Naive thymus-derived CD4-positive, alpha-beta T cell (primary cell): ENCODE measurements at regions not wholly inside any gene's neighbourhood (a gene's known extent, or its start where the extent isn't known, plus 50 kb on each side); places are given as distances from the start of the nearest gene placed in this dataset.

Experiments
- ATAC-seq: fragments of 150-1000 bp; cut with Tn5 transposase; 2 replicates; pipeline ENCODE4 v1.10.0; 2021; ENCODE audit warnings: mild to moderate bottlenecking, moderate library complexity
- CTCF ChIA-PET: fragments of 350-600 bp; sonication (Branson Sonifier 250); formaldehyde crosslinking; loops from one replicate; lab custom pipeline; 2021; ENCODE audit warnings: antibody characterized with exemption; lab: Charles Lee
- POLR2A ChIA-PET: fragments of 350-600 bp; sonication (Branson Sonifier 250); formaldehyde crosslinking; loops from one replicate; lab custom pipeline; 2021; ENCODE audit warnings: antibody characterized with exemption, inconsistent platforms; lab: Charles Lee
- DNase-seq, 9 donors: peaks; one replicate each; pipeline versions ENCODE4 v3.0.0 to v3.0.0-alpha.2; 2020 to 2022; ENCODE audit warnings: mixed read lengths in 1 of 9
- H3K27ac ChIP-seq: one replicate; pipeline ENCODE4 v1.7.0; 2013; ENCODE audit warnings: mild to moderate bottlenecking, low read depth, low read length, moderate library complexity
- H3K27me3 ChIP-seq, 2 donors: one replicate each; pipeline ENCODE4 v1.7.0; 2013; ENCODE audit warnings: low read length in 2 of 2, mild to moderate bottlenecking in 2 of 2, moderate library complexity in 2 of 2; ENCODE audit not compliant: control insufficient read depth in 2 of 2, insufficient read depth in 2 of 2
- H3K36me3 ChIP-seq, 3 experiments: 1 replicate in 2 of 3; 2 replicates in 1 of 3; pipeline ENCODE4 v1.7.0; 2013; ENCODE audit warnings: low read length in 3 of 3, mild to moderate bottlenecking in 3 of 3, moderate library complexity in 1 of 3; ENCODE audit not compliant: insufficient read depth in 3 of 3, control insufficient read depth in 2 of 3
- H3K4me1 ChIP-seq, 2 donors: one replicate each; pipeline ENCODE4 v1.7.0; 2013; ENCODE audit warnings: low read length in 2 of 2, mild to moderate bottlenecking in 2 of 2, moderate library complexity in 1 of 2; ENCODE audit not compliant: control insufficient read depth in 2 of 2, insufficient read depth in 2 of 2
- H3K4me3 ChIP-seq: 2 replicates; pipeline ENCODE4 v1.7.0; 2013; ENCODE audit warnings: mild to moderate bottlenecking, low read length
- H3K9me3 ChIP-seq, 3 experiments: 1 replicate in 2 of 3; 2 replicates in 1 of 3; pipeline ENCODE4 v1.7.0; 2013; ENCODE audit warnings: low read length in 3 of 3; ENCODE audit not compliant: control insufficient read depth in 2 of 3
- H3K27ac Mint-ChIP-seq, 9 donors: one replicate each; pipeline ENCODE4 v1.8.0; 2020 to 2022; ENCODE audit warnings: mixed read lengths in 9 of 9, mild to moderate bottlenecking in 8 of 9, moderate library complexity in 5 of 9, inconsistent platforms in 2 of 9
- H3K27me3 Mint-ChIP-seq, 5 donors: one replicate each; pipeline ENCODE4 v1.8.0; 2021 to 2022; ENCODE audit warnings: mixed read lengths in 5 of 5, mild to moderate bottlenecking in 1 of 5
- H3K36me3 Mint-ChIP-seq, 5 donors: one replicate each; pipeline ENCODE4 v1.8.0; 2020 to 2022; ENCODE audit warnings: mixed read lengths in 5 of 5, mild to moderate bottlenecking in 3 of 5, inconsistent platforms in 1 of 5
- H3K4me1 Mint-ChIP-seq, 7 donors: one replicate each; pipeline ENCODE4 v1.8.0; 2020 to 2022; ENCODE audit warnings: mixed read lengths in 7 of 7, mild to moderate bottlenecking in 3 of 7, inconsistent platforms in 1 of 7
- H3K4me3 Mint-ChIP-seq, 10 donors: one replicate each; pipeline ENCODE4 v1.8.0; 2020 to 2022; ENCODE audit warnings: mild to moderate bottlenecking in 10 of 10, mixed read lengths in 10 of 10, moderate library complexity in 6 of 10, inconsistent platforms in 2 of 10
- H3K9me3 Mint-ChIP-seq, 11 donors: one replicate each; pipeline ENCODE4 v1.8.0; 2020 to 2022; ENCODE audit warnings: mixed read lengths in 11 of 11, mild to moderate bottlenecking in 4 of 11, inconsistent platforms in 1 of 11, moderate library complexity in 1 of 11
- intact Hi-C, 2 donors: fragments of 100-400 bp; cut with micrococcal nuclease; formaldehyde crosslinking; loops; one replicate each; pipeline ENCODE4 v1.15.1; 2023

- ChIA-PET CTCF (no interaction called here), POLR2A (no interaction called here)
- Mint-ChIP-seq H3K36me3 (peaks cover 0 to 4% (median 0%) of the 10 kb centered on the region in 5 donors), H3K4me3 (no peak overlapping the region), H3K27me3 (peaks cover 11 to 26% (median 21%) of the 10 kb centered on the region in 5 donors), H3K27ac (no peak overlapping the region), H3K4me1 (no peaks in the 10 kb centered on the region), H3K9me3 (peaks cover 0 to 22% (median 4%) of the 10 kb centered on the region in 11 donors)
- ATAC-seq (no peak), DNase-seq (no peak)
- no peaks in the 10 kb centered on the region for H3K36me3 ChIP-seq
- H3K4me3 ChIP-seq, result no peak overlapping the region
- intact Hi-C loops, result no loop called here
- no peaks in the 10 kb centered on the region for H3K27me3 ChIP-seq
- no peaks in the 10 kb centered on the region for H3K4me1 ChIP-seq
- H3K27ac ChIP-seq, result no peak overlapping the region
- H3K9me3 ChIP-seq, result no peaks in the 10 kb centered on the region
Measured at GRCh38 chr2:217263756-217264155, 403.9 kb upstream of the TNP1 start.

GRCh38 chr2:217262911-217263310 is 403.0 kb upstream of the TNP1 start:
- no peaks in the 10 kb centered on the region for H3K9me3 ChIP-seq
- Mint-ChIP-seq H3K4me3 (no peak overlapping the region), H3K27ac (no peak overlapping the region), H3K27me3 (peaks cover 9 to 23% (median 15%) of the 10 kb centered on the region in 5 donors), H3K4me1 (no peaks in the 10 kb centered on the region), H3K36me3 (peaks cover 0 to 3% (median 0%) of the 10 kb centered on the region in 5 donors), H3K9me3 (peaks cover 0 to 20% (median 4%) of the 10 kb centered on the region in 11 donors)
- DNase-seq, result no peak
- H3K36me3 ChIP-seq, result no peaks in the 10 kb centered on the region
- POLR2A ChIA-PET, result no interaction called here
- H3K4me3 ChIP-seq, result no peak overlapping the region
- ATAC-seq, result no peak
- H3K4me1 ChIP-seq, result no peaks in the 10 kb centered on the region
- CTCF ChIA-PET, result no interaction called here
- intact Hi-C loops, result no loop called here
- H3K27me3 ChIP-seq, result no peaks in the 10 kb centered on the region
- H3K27ac ChIP-seq, result no peak overlapping the region

GRCh38 chr2:217261452-217261851 is 401.6 kb upstream of the TNP1 start:
- ATAC-seq, result no peak
- H3K27me3 ChIP-seq, result no peaks in the 10 kb centered on the region
- H3K4me3 ChIP-seq, result no peak overlapping the region
- POLR2A ChIA-PET, result no interaction called here
- CTCF ChIA-PET, result no interaction called here
- Mint-ChIP-seq H3K4me1 (no peaks in the 10 kb centered on the region), H3K4me3 (no peak overlapping the region), H3K9me3 (peaks cover 0 to 8% (median 2%) of the 10 kb centered on the region in 11 donors), H3K27me3 (peaks cover 9 to 27% (median 11%) of the 10 kb centered on the region in 5 donors), H3K27ac (no peak overlapping the region), H3K36me3 (no peaks in the 10 kb centered on the region)
- intact Hi-C loops, result no loop called here
- DNase-seq, result no peak
- H3K36me3 ChIP-seq, result no peaks in the 10 kb centered on the region
- H3K4me1 ChIP-seq, result no peaks in the 10 kb centered on the region
- H3K27ac ChIP-seq, result no peak overlapping the region
- no peaks in the 10 kb centered on the region for H3K9me3 ChIP-seq

GRCh38 chr2:217260441-217261115 is 400.7 kb upstream of the TNP1 start:
- peaks cover 0 to 4% (median 0%) of the 10 kb centered on the region in 11 donors for H3K9me3 Mint-ChIP-seq
- Histone ChIP-seq H3K27ac (no peak overlapping the region), H3K9me3 (no peaks in the 10 kb centered on the region), H3K4me3 (no peak overlapping the region), H3K4me1 (no peaks in the 10 kb centered on the region), H3K36me3 (no peaks in the 10 kb centered on the region), H3K27me3 (no peaks in the 10 kb centered on the region)
- no peak for ATAC-seq
- H3K27me3 Mint-ChIP-seq, result peaks cover 6 to 29% (median 9%) of the 10 kb centered on the region in 5 donors
- DNase-seq, result no peak
- H3K4me3 Mint-ChIP-seq, result no peak overlapping the region
- no peaks in the 10 kb centered on the region for H3K4me1 Mint-ChIP-seq
- no peak overlapping the region for H3K27ac Mint-ChIP-seq
- intact Hi-C loops, result no loop called here
- CTCF ChIA-PET, result no interaction called here
- no peaks in the 10 kb centered on the region for H3K36me3 Mint-ChIP-seq
- POLR2A ChIA-PET, result no interaction called here

- H3K27me3 ChIP-seq, result no peaks in the 10 kb centered on the region
- Mint-ChIP-seq H3K4me3 (no peak overlapping the region), H3K36me3 (no peaks in the 10 kb centered on the region), H3K27ac (no peak overlapping the region), H3K4me1 (no peaks in the 10 kb centered on the region), H3K27me3 (peaks cover 10 to 27% (median 18%) of the 10 kb centered on the region in 5 donors), H3K9me3 (peaks cover 0 to 3% (median 0%) of the 10 kb centered on the region in 11 donors)
- H3K9me3 ChIP-seq, result no peaks in the 10 kb centered on the region
- intact Hi-C loops, result no loop called here
- DNase-seq (no peak), ATAC-seq (no peak)
- ChIA-PET CTCF (no interaction called here), POLR2A (interaction anchor here (0.6 kb wide), 2 partner anchors 42 to 408 kb away, joined by 3 read pairs; no protein-coding TSS in a partner anchor)
- no peak overlapping the region for H3K27ac ChIP-seq
- H3K36me3 ChIP-seq, result no peaks in the 10 kb centered on the region
- no peak overlapping the region for H3K4me3 ChIP-seq
- H3K4me1 ChIP-seq, result no peaks in the 10 kb centered on the region
Measured at GRCh38 chr2:217258170-217258569, 398.3 kb upstream of the TNP1 start.

GRCh38 chr2:217256251-217256650 is 396.4 kb upstream of the TNP1 start:
- Histone ChIP-seq H3K4me1 (no peaks in the 10 kb centered on the region), H3K4me3 (no peak overlapping the region), H3K9me3 (no peaks in the 10 kb centered on the region), H3K27me3 (peaks cover 0 to under 1% of the 10 kb centered on the region in 2 donors), H3K36me3 (no peaks in the 10 kb centered on the region), H3K27ac (no peak overlapping the region)
- Mint-ChIP-seq H3K4me1 (no peaks in the 10 kb centered on the region), H3K27ac (no peak overlapping the region), H3K27me3 (peaks cover 11 to 31% (median 15%) of the 10 kb centered on the region in 5 donors), H3K36me3 (no peaks in the 10 kb centered on the region), H3K9me3 (peaks cover 0 to 3% (median 0%) of the 10 kb centered on the region in 11 donors), H3K4me3 (no peak overlapping the region)
- DNase-seq (no peak), ATAC-seq (no peak)
- POLR2A ChIA-PET, result no interaction called here
- CTCF ChIA-PET, result no interaction called here
- intact Hi-C loops, result no loop called here

- H3K4me3 ChIP-seq, result no peak overlapping the region
- H3K36me3 ChIP-seq, result no peaks in the 10 kb centered on the region
- peaks cover 0 to 3% (median 0%) of the 10 kb centered on the region in 11 donors for H3K9me3 Mint-ChIP-seq
- no peaks in the 10 kb centered on the region for H3K36me3 Mint-ChIP-seq
- H3K4me3 Mint-ChIP-seq, result no peak overlapping the region
- H3K27ac Mint-ChIP-seq, result no peak overlapping the region
- DNase-seq (no peak), ATAC-seq (no peak)
- peaks cover 0 to 3% of the 10 kb centered on the region in 2 donors for H3K27me3 ChIP-seq
- intact Hi-C loops, result no loop called here
- peaks cover 7 to 25% (median 14%) of the 10 kb centered on the region in 5 donors for H3K27me3 Mint-ChIP-seq
- no peaks in the 10 kb centered on the region for H3K4me1 ChIP-seq
- H3K27ac ChIP-seq, result no peak overlapping the region
- no peaks in the 10 kb centered on the region for H3K9me3 ChIP-seq
- ChIA-PET CTCF (no interaction called here), POLR2A (no interaction called here)
- no peaks in the 10 kb centered on the region for H3K4me1 Mint-ChIP-seq
Measured at GRCh38 chr2:217254111-217254510, 394.2 kb upstream of the TNP1 start.
